COLO668 (cell line): ENCODE measurements at regions not wholly inside any gene's neighbourhood (a gene's known extent, or its start where the extent isn't known, plus 50 kb on each side); places are given as distances from the start of the nearest gene placed in this dataset.
A peak's percentile ranks its signal among the peaks of the same experiment; 100 is the strongest.

ENCODE experiments used
- DNase-seq: peaks from one replicate; lab custom pipeline; 2025; ENCODE audit not compliant: unreplicated experiment; lab: John Stamatoyannopoulos, UW

DNA sequence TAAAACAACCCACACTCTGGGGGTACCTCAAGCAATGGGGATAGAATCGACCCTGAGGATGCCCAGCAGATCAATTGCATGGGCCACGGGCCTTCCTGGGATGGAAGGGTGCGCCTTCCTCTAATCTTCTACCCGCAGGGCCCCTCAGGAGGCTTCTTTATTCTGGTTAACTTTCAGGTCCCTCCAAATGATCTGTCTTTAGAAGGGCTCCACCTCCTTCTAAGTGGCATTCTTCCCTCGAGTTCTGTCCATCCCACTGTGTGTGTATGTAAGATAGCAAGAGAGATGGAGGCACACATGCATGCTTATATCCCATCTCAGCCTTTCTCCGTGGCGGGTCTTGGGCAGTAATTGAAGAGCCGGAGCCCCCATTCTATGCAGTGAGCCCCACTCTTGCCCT is 125.7 kb downstream of the MRM1 start:
- DNase-seq = no peak

DNA sequence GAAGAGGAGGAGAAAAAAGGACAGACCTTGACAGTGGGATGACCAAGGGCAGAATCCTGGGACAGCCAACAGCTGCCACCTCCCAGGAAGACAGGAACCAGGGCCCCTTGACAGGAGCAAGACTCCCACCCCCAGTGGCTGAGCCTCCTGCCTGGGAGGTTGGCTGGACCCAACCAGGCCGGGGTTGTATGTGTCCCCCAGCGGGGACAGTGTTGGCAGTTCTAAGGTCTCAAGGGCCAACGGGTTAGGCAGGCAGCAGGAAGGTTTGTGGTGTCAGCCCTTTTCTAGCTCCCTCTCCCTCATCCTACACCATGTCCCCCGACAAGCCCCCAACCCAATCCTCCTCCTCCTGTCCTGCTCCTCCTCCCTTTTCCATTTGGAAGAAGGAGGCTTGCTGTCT is 126.2 kb downstream of the MRM1 start:
- no peak for DNase-seq

DNA sequence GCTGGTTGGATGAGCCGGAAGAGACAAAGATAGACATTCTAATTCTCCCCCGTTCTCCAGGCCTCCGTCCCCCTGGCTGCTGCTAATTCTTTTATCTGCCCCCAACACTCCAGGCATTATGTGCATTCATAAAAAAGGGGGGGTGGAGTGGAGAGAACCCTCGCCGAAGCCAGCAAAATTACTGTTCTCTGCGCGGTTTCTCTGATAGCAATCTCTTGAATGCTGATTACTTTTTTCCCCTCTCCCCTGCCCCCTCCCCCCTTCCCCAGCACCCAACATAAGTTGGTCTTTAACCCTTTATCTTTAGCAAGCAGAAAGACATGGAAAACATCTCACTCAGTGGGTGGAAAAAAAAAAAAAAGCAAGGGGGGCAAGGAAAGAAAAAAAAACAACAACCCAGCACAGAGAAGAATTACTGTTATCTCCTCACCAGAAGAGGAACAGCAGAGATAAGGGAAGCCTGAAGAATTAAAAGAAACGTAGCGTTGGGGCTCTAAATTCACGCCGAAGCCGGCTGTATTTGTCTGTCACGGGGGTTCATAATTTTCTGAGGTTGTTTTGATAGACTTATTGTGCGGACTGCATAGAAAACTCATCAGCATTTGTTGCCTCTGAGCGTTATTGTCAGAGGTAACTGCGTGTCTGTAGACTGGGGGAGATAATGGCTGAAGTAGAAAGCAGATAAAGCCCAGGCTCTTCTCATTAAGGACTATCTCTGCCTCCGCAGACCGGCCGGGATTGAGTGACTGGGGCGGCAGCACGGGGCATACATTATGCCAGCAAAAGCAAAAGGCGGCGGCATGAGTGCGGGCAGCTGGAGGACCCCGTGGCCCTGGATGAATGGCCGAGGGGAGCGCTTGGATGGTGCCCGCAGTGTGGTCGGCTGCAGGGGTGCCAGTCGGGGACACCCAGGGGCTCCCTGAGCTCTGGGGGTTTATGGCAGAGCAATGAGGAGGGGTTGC is 126.9 kb downstream of the MRM1 start:
- no peak for DNase-seq

DNA sequence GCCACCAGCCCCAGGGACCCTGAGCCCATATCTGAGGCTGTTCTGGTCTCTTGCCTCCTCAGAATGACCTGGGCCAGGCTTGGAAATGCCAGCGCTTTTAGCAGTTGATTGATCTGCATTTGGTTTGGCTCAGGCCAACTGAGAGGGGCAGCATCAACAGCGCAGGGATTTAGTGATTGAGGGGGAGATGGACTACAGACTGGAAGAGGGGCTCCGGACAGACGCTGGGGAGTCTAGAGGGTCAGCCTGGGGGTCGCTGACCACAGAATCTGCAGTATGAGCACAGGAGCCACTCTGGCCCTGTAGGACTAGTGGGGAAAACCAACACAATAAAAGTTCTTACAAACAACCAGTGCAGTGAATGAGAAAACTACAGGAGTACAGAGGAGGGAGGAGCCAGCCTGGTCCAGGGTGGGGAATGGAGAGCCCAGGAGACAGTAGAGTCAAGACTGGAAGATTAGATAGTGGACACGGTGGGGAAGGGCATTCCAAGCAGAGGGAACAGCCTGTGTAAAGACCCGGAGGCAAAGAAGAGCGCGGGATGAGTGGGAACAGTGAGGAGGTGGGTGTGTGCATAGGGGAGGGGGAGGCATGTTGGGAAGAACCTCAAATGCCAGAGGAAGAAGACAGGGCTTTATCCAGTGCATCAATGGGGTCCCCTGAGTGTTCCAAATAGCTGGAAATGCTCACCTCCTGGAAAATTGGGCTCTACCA is 128.9 kb downstream of the MRM1 start:
- DNase-seq = no peak

DNA sequence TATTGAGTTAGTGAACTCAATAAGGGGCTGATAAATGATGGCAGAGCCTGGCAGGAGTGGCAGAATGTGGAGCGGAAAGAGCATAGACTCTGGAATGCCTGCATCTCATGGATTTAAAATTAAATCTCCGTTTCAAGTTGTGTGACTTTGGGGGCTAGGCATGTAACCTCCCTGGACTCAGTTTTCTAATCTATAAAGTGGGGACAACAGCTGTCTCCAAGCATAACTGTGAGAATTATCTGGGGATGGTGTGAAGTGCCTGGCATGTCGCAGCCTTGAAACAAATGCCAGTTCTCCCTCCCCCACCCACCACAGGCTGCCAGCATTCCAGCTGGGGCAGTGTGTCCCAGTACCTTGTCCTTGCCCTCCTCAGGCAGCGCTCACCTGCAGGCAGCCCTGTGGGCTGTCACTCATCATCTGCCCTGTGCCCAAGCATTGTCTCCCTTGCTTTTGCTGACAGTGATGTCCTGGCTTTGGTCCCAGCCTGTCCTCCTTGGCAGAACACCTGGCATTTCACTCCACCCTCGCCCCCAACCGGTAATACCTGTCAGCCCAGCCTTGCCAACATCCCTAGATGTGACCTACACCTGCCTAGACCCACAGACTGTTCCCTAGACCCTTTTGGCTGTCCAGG is 129.6 kb downstream of the MRM1 start:
- peak; percentile 2 for DNase-seq

DNA sequence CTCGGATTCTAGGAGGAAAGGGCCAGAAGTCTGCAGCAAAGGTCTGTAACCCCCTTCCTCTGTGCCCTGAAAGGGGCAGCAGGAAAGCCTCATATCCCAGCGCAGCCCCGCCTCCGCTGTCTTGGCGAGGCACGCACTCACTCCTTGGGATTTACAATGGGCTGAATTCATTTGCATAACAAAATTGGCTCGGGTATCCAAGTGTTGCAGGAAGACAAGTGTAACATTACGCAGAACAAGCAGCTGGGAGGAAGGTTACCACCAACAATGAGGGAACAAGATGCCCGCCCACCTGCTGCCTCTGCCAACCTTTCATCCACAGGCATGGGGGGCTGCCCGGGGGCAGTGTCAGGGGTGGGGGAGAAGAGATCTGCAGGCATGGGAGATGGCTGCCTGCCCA is 130.4 kb downstream of the MRM1 start:
- DNase-seq = no peak

DNA sequence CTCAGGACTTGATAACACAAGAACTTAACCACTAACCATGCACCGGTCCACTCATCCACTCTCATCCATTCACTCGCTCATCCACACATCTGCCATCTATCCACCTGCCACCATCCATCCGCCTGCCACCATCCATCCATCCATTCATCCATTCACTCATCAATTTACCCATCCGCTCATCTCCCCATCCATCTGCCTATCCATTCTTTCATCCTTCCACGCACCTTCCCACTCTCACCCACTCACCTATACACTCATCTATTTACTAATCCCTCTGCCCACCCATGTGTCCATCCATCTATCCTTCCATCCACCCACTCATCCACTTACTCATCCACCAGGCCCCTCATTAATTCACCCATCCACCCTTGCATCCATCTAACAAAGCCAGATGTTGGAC is 131.0 kb downstream of the MRM1 start:
- no peak for DNase-seq

DNA sequence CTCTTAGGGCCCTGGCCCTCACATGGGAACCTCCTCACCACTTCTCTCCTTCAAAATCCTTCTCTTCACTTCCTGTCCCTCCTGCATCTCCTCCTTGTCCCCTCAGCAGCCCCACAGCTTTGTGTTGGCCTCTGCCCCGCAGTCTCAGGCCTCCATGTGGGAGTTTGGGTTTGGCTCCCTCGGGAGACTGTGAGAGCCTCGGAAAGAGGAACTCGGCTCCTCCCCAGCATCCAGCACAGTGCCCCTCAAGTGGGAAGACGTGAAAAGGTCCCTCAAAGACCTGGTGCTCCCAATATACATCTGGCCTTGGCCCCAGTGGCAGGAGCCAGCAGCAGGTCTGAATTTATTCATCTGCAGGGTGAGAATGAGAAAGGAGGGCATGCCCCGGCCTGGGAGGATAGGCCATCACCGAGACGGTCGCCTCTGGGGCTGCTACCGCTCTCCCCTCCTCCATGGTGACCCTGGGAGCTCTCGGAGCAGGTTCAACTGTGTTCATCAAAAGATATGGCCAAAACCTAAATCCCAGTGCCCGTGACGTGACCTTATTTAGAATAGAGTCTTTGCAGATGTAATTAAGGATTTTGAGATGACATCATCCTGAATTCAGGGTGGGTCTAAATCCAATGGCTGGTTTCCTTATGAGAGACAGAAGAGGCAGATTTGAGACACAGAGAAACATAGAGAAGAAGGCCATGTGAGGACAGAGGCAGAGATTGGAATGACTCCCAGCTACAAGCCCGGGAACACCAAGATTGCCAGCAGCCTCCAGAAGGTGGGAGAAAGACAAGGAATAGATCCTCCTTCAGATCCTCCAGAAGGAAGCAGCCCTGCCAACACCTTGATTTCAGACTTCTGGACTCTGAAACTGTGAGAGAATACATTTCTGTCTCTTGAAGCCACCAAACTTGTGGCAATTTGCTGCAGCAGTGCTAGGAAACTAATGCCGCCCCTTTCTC is 135.1 kb downstream of the MRM1 start:
- no peak for DNase-seq

DNA sequence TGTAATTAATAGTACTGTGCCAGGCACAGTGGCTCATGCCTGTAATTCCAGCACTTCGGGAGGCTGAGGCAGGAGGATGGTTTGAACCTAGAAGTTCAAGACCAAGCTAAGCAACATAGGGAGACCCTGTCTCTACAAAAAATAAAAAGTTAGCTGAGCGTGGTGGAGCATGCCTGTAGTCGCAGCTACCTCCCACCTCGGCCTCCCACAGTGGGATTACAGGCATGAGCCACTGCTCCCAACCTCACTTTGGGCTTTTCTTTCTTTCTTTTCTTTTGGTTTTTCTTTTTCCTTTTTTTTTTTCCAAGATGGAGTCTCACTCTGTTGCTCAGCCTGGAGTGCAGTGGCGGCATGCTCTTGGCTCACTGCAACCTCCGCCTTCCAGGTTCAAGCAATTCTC is 137.8 kb downstream of the MRM1 start:
- no peak for DNase-seq

DNA sequence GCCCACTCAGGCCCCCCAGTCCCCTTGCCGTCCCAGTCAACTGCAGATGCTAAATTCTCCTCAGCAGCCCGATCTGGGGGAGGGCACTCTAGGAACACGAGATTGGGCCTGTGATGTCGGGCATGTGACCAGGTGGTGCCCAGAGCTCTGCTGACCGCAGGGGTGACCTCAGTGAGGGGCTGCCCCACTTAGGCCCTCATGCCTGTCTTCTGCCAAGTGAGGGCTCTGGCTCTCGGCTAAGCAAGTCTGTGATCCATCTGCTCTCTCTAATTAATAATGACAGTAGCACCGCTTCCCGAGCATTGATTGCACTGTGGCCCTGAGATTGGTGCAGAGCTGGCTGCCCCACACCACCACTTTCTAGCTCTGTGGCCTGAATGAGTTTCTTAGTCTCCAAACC is 138.8 kb downstream of the MRM1 start:
- DNase-seq = no peak

DNA sequence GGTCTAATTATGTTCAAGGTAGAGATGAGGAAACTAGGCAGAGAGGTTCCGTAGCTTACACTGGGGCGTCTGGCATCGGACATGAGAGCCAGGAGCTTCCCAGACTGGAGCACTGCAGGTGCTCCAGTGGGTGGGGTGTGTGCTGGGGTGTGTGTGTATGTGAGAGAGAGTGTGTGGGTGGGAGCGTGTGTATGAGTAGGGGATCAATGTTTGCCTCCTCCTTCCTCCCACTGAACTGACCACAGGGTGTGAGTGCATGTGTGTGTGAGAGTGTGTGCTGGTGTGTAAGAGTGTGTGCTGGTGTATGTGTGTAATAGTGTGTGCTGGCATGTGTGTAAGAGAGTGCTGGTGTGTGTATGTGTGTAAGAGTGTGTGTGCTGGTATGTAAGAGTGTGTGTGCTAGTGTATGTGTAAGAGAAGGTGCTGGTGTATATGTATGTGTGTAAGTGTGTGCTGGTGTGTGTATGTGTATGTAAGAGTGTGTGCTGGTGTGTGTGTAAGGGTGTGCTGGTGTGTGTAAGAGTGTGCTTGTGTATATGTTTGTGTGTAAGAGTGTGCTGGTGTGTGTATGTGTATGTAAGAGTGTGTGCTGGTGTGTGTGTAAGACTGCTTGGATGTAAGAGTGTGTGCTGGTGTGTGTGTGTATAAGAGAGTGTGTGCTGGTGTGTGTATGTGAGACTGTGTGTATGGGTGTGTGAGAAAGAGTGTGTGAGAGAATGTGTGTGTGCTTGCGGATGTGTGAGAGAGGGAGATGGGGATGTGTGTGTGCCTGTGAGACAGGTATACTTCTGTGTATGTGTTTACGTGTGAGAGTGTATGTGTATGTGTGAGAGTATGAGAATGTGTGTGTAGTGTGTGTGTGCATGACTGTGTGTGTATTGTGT is 139.9 kb downstream of the MRM1 start:
- DNase-seq = no peak

DNA sequence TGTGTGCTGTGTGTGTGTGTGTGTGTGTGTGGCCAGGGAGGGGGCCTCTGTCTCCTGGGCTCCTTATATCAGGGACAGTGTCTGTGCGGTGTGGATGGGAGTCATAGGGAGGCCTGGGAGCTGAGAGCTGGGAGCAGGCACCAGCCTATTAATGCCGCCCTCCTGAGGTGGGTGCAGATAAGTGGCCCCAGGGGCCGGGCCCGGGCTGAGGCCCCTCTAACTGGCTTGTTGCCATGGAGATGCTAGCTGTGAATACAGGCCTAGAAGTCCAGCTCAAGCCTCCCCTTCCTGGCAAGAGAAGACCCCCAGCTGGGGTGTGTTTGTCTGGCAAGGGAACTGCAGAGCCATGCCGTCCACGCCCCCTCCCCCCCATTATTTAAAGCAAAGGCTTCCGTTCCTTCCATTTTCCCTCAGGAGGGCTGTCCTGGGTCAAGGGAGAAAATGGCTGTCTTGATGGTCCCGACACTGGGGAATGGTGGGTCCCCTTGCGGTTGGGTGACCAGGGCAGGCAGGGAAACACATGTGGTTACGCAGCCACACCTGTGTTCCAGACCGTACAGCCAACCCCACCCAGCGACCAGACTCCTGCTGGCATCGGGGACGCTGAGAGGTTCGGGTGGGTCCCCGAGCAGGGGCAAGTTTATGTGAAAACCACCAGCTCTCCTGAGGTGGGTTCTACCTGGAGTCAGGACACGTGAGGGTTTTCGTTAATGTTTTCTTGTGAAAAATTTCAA is 141.1 kb downstream of the MRM1 start:
- DNase-seq = no peak

DNA sequence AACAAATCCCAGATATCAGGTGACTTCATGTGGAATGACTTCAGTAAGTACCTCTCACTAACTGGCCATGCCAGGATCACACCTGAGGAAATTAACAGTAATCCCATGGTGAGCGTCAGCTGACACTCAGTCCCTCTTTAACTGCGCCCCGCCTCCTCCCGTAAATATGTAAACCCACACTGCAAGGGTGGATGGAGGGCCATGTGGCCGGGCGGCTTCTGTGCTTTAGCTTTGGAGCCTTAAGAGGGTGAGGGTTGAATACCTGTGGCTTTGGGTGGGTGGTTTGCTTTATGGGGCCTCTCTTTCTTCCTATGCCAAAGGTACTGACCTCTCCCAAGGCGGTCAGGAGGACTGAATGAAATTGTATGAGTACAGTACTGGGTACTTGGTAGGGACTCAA is 141.7 kb downstream of the MRM1 start:
- DNase-seq = no peak

DNA sequence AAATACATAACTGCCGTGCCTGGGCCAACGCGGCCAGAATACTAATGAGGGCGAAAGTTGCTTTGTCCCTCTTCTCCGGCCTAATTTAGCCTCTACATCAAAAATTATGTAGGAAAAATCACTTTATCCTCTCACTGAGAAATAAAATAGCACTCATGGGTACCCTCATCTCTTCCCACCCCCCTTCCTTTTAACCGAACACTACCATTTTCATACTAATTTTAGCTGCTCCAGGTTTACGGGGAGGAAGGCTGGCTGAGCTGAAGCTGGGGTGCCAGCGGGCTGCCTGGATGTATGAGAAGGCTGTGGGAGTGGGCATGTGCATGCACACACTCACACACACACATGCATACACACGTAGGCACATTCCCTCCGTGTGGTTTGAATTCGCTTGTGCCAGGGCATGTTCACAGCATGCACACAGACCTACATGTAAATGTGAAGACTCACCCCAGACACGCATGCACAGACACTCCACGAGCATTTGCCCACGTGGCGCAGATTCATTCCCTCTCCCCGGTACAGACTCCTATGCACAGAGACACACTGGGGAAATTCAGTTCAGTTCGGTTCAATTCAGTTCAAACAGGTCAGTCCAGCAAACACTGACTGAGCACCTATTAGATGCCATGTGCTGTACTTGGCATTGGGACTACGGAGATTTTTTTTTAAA is 145.1 kb downstream of the MRM1 start:
- DNase-seq = no peak

DNA sequence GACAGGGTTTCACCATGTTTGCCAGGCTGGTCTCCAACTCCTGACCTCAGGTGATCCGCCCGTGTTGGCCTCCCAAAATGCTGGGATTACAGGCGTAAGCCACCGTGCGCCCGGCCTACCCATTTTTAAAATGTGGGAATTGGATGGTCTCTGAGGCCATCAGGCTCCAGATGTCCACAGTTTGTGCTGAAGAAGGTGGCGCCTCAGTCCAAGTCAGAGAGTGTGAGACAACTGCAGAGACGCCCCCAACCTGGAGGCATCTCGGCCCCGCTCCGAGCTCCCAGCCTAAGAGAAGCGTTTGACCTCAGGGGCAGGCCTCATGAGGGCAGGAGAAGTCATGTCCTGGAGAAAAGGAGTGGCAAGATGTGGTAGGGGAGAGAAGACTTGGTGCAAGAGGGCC is 146.5 kb downstream of the MRM1 start:
- DNase-seq = no peak

DNA sequence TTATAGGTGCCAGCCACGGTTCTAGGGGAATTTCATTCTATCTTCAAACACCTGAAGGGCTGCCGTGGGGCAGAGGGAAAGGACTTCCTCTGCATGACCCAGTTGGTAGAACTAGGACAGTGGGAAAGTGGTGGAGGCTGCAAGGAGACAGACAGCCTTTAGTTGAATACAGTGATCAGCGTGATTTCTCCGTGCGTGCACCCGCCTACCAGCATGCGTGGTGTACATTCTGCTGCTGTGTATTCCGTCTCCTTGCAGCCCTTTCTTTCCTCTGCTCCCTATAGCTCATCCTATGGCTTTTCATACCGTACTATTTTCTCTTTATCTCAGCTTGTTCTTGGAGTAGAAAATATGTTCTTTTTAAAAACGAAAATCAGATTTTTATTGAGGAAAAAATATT is 146.9 kb downstream of the MRM1 start:
- no peak for DNase-seq

DNA sequence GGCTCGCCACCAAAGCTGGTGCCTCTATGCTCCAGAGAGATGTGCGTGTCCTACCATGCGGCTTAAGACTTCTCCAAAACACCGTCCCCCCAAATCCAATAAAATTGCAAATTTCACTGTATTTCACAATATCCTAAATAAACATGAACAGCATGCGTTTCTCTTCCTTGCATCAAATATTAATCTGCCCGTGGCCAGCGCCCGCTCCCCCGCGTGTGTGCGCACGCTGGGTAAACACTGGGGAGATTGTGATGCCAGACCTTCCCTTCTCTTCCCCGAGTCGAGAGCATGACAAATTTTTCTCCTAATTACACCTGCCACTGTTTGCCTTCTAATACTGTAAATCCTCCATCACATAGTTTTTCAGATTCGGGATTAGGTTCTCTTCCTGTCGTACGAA is 148.1 kb downstream of the MRM1 start:
- DNase-seq = no peak

DNA sequence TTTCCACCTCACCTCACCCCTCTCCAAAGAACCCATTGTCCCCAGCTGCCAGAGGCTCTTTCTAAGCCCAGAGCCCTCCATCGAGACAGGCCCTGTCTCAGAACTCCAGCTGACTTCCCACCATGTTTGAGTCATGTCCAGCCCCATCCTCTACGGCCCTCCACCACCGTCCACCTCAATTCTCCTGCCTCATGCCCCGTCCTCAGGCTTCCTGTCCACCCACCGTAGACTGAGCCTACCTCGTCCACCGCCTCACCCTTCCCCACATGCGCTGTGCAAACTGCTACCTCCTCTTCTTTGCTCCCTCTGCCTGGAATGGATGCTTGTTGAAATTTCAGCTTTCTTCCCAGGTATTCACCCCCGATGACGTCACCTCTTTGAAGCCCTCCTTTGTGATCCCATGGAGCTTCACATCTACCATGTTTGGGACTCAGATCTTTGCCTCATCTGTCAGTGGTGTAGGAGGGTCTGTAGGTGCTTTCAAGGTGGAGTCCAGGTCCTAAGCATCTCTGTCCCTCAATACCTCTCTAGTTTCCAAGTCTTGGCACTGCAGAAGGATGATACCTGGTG is 149.0 kb downstream of the MRM1 start:
- no peak for DNase-seq
